ENCODE measurements at regions not wholly inside any gene's neighbourhood (a gene's known extent, or its start where the extent isn't known, plus 50 kb on each side); places are given as distances from the start of the nearest gene placed in this dataset.

GRCh38 chr6:14366872-14367271 lies 249.3 kb downstream of the CD83 start:
- H3K9me3 Mint-ChIP-seq = no peaks in the 10 kb centered on the region
- H3K27me3 Mint-ChIP-seq (ENCODE audit: low read depth) = no peaks in the 10 kb centered on the region
- no peak overlapping the region for H3K27ac Mint-ChIP-seq (ENCODE audit: unreplicated experiment)
- H3K36me3 Mint-ChIP-seq (ENCODE audit: low read depth) = no peaks in the 10 kb centered on the region
- H3K4me1 Mint-ChIP-seq = no peaks in the 10 kb centered on the region
- DNase-seq (ENCODE audit: low read depth, low spot score) = no peak
- no peak overlapping the region for H3K4me3 Mint-ChIP-seq
- no peak for TF ChIP-seq CTCF (conservative IDR thresholded peaks at IDR 0.05)

GRCh38 chr6:14367296-14367695 lies 249.7 kb downstream of the CD83 start:
- DNase-seq (ENCODE audit: low read depth, low spot score) = no peak
- no peak overlapping the region for H3K4me3 Mint-ChIP-seq
- no peaks in the 10 kb centered on the region for H3K9me3 Mint-ChIP-seq
- H3K36me3 Mint-ChIP-seq (ENCODE audit: low read depth) = no peaks in the 10 kb centered on the region
- H3K27me3 Mint-ChIP-seq (ENCODE audit: low read depth) = no peaks in the 10 kb centered on the region
- H3K27ac Mint-ChIP-seq (ENCODE audit: unreplicated experiment) = no peak overlapping the region
- no peak for TF ChIP-seq CTCF (conservative IDR thresholded peaks at IDR 0.05)
- no peaks in the 10 kb centered on the region for H3K4me1 Mint-ChIP-seq

GRCh38 chr6:14369717-14370116 lies 252.1 kb downstream of the CD83 start:
- Mint-ChIP-seq H3K36me3 (ENCODE audit: low read depth) (no peaks in the 10 kb centered on the region), H3K4me1 (no peaks in the 10 kb centered on the region), H3K27me3 (ENCODE audit: low read depth) (peaks cover 6% of the 10 kb centered on the region), H3K27ac (ENCODE audit: unreplicated experiment) (no peak overlapping the region), H3K4me3 (no peak overlapping the region), H3K9me3 (peaks cover 3% of the 10 kb centered on the region)
- no peak for DNase-seq (ENCODE audit: low read depth, low spot score)
- no peak for TF ChIP-seq CTCF (conservative IDR thresholded peaks at IDR 0.05)

- TF ChIP-seq CTCF (conservative IDR thresholded peaks at IDR 0.05) = no peak
- Mint-ChIP-seq H3K27me3 (ENCODE audit: low read depth) (peaks cover 6% of the 10 kb centered on the region), H3K36me3 (ENCODE audit: low read depth) (no peaks in the 10 kb centered on the region), H3K4me1 (no peaks in the 10 kb centered on the region), H3K4me3 (no peak overlapping the region), H3K9me3 (peaks cover 3% of the 10 kb centered on the region), H3K27ac (ENCODE audit: unreplicated experiment) (no peak overlapping the region)
- DNase-seq (ENCODE audit: low read depth, low spot score) = no peak
These were observed 254.0 kb downstream of the CD83 start for GRCh38 chr6:14371530-14371929.

- no peak overlapping the region for H3K27ac Mint-ChIP-seq (ENCODE audit: unreplicated experiment)
- no peak overlapping the region for H3K4me3 Mint-ChIP-seq
- H3K27me3 Mint-ChIP-seq (ENCODE audit: low read depth) = peaks cover 6% of the 10 kb centered on the region
- H3K9me3 Mint-ChIP-seq = peaks cover 3% of the 10 kb centered on the region
- no peaks in the 10 kb centered on the region for H3K4me1 Mint-ChIP-seq
- no peak for TF ChIP-seq CTCF (conservative IDR thresholded peaks at IDR 0.05)
- no peak for DNase-seq (ENCODE audit: low read depth, low spot score)
- H3K36me3 Mint-ChIP-seq (ENCODE audit: low read depth) = no peaks in the 10 kb centered on the region
These were observed 255.3 kb downstream of the CD83 start for GRCh38 chr6:14372734-14373489.
